SK-N-MC (cell line): ENCODE measurements at regions not wholly inside any gene's neighbourhood (a gene's known extent, or its start where the extent isn't known, plus 50 kb on each side); places are given as distances from the start of the nearest gene placed in this dataset.

Experiments used
- EZH2 ChIP-seq: fragments of 200-600 bp; sonication (generic); IDR thresholded peaks from one replicate; pipeline ENCODE4 v1.6.1; 2017; ENCODE audit warnings: antibody characterized with exemption
- POLR2AphosphoS5 ChIP-seq: IDR thresholded peaks from 2 replicates; pipeline ENCODE4 v1.6.1; 2012; ENCODE audit warnings: mild to moderate bottlenecking, low read depth, low read length, borderline replicate concordance

GRCh38 chr3:26247712-26248111, 374.9 kb upstream of the LRRC3B start:
- no peak for TF ChIP-seq EZH2
- no peak for TF ChIP-seq POLR2AphosphoS5
